ENCODE measurements at regions not wholly inside any gene's neighbourhood (a gene's known extent, or its start where the extent isn't known, plus 50 kb on each side); places are given as distances from the start of the nearest gene placed in this dataset.

GRCh38 chr3:117135207-117135606 lies 425.6 kb downstream of the TUSC7 start (continued):
- TF ChIP-seq GTF3C2 (IDR thresholded peaks at IDR 0.05; ENCODE audit: borderline replicate concordance, extremely low read depth, insufficient read length) (no peak), TGIF2 (CRISPR knock-in tag; IDR thresholded peaks at IDR 0.05) (no peak), OTX1 (CRISPR knock-in tag; IDR thresholded peaks at IDR 0.05) (no peak), E4F1 (CRISPR knock-in tag; IDR thresholded peaks at IDR 0.05; ENCODE audit: borderline replicate concordance) (no peak), CHD2 (IDR thresholded peaks at IDR 0.05; ENCODE audit: low read depth, low read length) (no peak), ZC3H8 (IDR thresholded peaks at IDR 0.05) (no peak), TRIM25 (IDR thresholded peaks at IDR 0.05; ENCODE audit: borderline replicate concordance) (no peak)

Data from K562 (cell line).